ENCODE measurements at regions not wholly inside any gene's neighbourhood (a gene's known extent, or its start where the extent isn't known, plus 50 kb on each side); places are given as distances from the start of the nearest gene placed in this dataset.

- Histone ChIP-seq H3K4me3 (no peak overlapping the region), H3K27ac (no peak overlapping the region), H2AFZ (replicated peaks) (no peak overlapping the region), H3K9ac (no peak overlapping the region), H3K27me3 (no peaks in the 10 kb centered on the region), H3K9me3 (ENCODE audit: low read depth) (no peaks in the 10 kb centered on the region), H3K79me2 (ENCODE audit: low read depth) (no peaks in the 10 kb centered on the region), H3K4me1 (no peaks in the 10 kb centered on the region), H3F3A (ENCODE audit: low read depth) (no peaks in the 10 kb centered on the region), H3K36me3 (no peaks in the 10 kb centered on the region), H4K20me1 (ENCODE audit: low read depth) (no peaks in the 10 kb centered on the region), H3K4me2 (no peak overlapping the region)
- TF ChIP-seq CTCF (IDR thresholded peaks at IDR 0.05): no peak
- TF ChIP-seq EZH2phosphoT487 (IDR thresholded peaks at IDR 0.05): no peak
- TF ChIP-seq EZH2 (IDR thresholded peaks at IDR 0.05): no peak
- Mint-ChIP-seq H3K4me3 (no peak overlapping the region), H3K9me3 (no peaks in the 10 kb centered on the region), H3K4me1 (no peaks in the 10 kb centered on the region), H3K27ac (no peak overlapping the region), H3K27me3 (ENCODE audit: insufficient read depth, low read depth) (peaks cover 6% of the 10 kb centered on the region), H3K36me3 (no peaks in the 10 kb centered on the region)
- DNase-seq (ENCODE audit: low spot score): no peak
Observed at GRCh38 chr2:11102466-11102865, 52.8 kb upstream of the SLC66A3 start.

DNA sequence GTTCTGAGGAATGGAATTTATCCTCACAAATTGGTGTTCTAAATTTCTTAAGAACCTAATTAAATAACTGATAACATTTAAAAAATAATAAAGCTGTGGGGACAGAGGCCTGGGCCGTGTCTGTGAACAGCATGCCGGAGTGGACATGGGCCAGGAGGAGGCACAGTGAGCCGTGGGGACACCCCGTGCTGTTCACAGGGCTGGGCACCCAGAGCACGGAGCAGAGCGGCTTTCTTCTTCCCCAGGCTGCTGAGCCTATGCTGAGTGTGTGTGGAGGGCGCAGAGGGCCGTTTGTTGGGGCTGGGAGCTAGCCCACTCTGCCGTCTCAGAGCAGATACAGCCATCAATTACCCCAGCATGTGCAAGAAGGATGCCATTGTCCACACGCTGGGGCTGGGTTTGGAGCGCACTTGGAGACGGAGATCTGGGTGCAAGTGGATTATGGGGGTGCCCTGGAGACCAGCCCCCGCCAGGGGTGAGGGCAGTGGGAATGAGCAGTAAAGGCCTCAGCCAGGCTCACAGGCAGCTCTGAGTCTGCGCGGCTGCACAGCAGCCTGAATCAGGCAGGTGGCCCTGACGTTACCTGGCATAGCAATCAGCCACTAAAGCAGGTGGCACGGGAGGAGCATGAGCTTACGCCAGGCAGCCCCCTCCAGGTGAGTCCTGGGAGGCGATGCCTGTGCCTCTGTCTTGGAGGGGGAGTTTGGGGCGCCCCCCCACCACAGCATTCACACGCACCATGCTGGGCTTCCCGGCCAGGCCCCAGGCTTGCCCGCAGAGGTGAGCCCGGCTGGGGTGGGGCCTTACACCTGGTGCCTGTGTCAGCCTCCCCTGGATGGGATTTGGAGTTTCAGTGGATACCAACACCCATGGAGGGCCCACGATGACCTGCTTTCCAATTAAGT lies 52.1 kb upstream of the SLC66A3 start:
- H4K20me1 ChIP-seq (ENCODE audit: low read depth): no peaks in the 10 kb centered on the region
- H3K27me3 ChIP-seq: no peaks in the 10 kb centered on the region
- Mint-ChIP-seq H3K4me1 (no peaks in the 10 kb centered on the region), H3K4me3 (no peak overlapping the region), H3K27me3 (ENCODE audit: insufficient read depth, low read depth) (peaks cover 6% of the 10 kb centered on the region), H3K9me3 (no peaks in the 10 kb centered on the region), H3K27ac (peak overlapping the region; percentile 37), H3K36me3 (no peaks in the 10 kb centered on the region)
- H3K27ac ChIP-seq: no peak overlapping the region
- H2AFZ ChIP-seq (replicated peaks): no peak overlapping the region
- H3F3A ChIP-seq (ENCODE audit: low read depth): no peaks in the 10 kb centered on the region
- no peak overlapping the region for H3K9ac ChIP-seq
- no peak overlapping the region for H3K4me3 ChIP-seq
- H3K4me2 ChIP-seq: no peak overlapping the region
- no peak for TF ChIP-seq EZH2 (IDR thresholded peaks at IDR 0.05)
- TF ChIP-seq EZH2phosphoT487 (IDR thresholded peaks at IDR 0.05): no peak
- TF ChIP-seq CTCF (IDR thresholded peaks at IDR 0.05): no peak
- DNase-seq (ENCODE audit: low spot score): no peak
- no peaks in the 10 kb centered on the region for H3K79me2 ChIP-seq (ENCODE audit: low read depth)
- H3K9me3 ChIP-seq (ENCODE audit: low read depth): no peaks in the 10 kb centered on the region
- no peaks in the 10 kb centered on the region for H3K4me1 ChIP-seq
- no peaks in the 10 kb centered on the region for H3K36me3 ChIP-seq

- H3K27ac Mint-ChIP-seq: peak overlapping the region; percentile 40
Observed at GRCh38 chr2:11103984-11104793, 51.1 kb upstream of the SLC66A3 start.

More at GRCh38 chr2:11103984-11104793, 51.1 kb upstream of the SLC66A3 start:
- Histone ChIP-seq H3K9me3 (ENCODE audit: low read depth) (no peaks in the 10 kb centered on the region), H3K27me3 (no peaks in the 10 kb centered on the region), H3K9ac (no peak overlapping the region), H3K4me2 (no peak overlapping the region), H3K27ac (no peak overlapping the region), H3K79me2 (ENCODE audit: low read depth) (no peaks in the 10 kb centered on the region), H4K20me1 (ENCODE audit: low read depth) (no peaks in the 10 kb centered on the region), H3F3A (ENCODE audit: low read depth) (no peaks in the 10 kb centered on the region), H3K4me1 (no peaks in the 10 kb centered on the region), H2AFZ (replicated peaks) (peak overlapping the region; percentile 26), H3K36me3 (no peaks in the 10 kb centered on the region), H3K4me3 (no peak overlapping the region)
- no peak overlapping the region for H3K4me3 Mint-ChIP-seq
- no peak for TF ChIP-seq EZH2phosphoT487 (IDR thresholded peaks at IDR 0.05)
- TF ChIP-seq CTCF (IDR thresholded peaks at IDR 0.05): no peak
- no peak for TF ChIP-seq EZH2 (IDR thresholded peaks at IDR 0.05)
- H3K36me3 Mint-ChIP-seq: no peaks in the 10 kb centered on the region
- H3K4me1 Mint-ChIP-seq: no peaks in the 10 kb centered on the region
- no peaks in the 10 kb centered on the region for H3K9me3 Mint-ChIP-seq
- H3K27me3 Mint-ChIP-seq (ENCODE audit: insufficient read depth, low read depth): peaks cover 6% of the 10 kb centered on the region
- DNase-seq (ENCODE audit: low spot score): no peak

Data from neural progenitor cell (in vitro differentiated cells).